Gastrocnemius medialis (tissue), 4 donors: ENCODE measurements at regions not wholly inside any gene's neighbourhood (a gene's known extent, or its start where the extent isn't known, plus 50 kb on each side); places are given as distances from the start of the nearest gene placed in this dataset.

Experiments
- ATAC-seq, 2 donors: fragments of 150-250 bp; one replicate each; pipeline ENCODE4 v1.9.1; 2016
- DNase-seq, 2 donors: peaks; one replicate each; pipeline ENCODE4 v3.0.0-alpha.2; 2019
- H3K27ac ChIP-seq, 4 donors: fragments of 200-600 bp; sonication (generic); 1 replicate in 1 of 4; 2 replicates in 3 of 4; pipeline ENCODE4 v1.5.1; 2016 to 2018; ENCODE audit warnings: mild to moderate bottlenecking in 2 of 4, moderate library complexity in 1 of 4
- H3K27me3 ChIP-seq, 3 donors: fragments of 200-600 bp; sonication (generic) in 2 of 3; 1 replicate in 1 of 3; 2 replicates in 2 of 3; pipeline versions ENCODE4 v1.5.1 to v1.6.0; 2016 to 2019; ENCODE audit warnings: mild to moderate bottlenecking in 1 of 3, moderate library complexity in 1 of 3
- H3K36me3 ChIP-seq, 2 donors: fragments of 200-600 bp; sonication (generic) in 1 of 2; one replicate each; pipeline ENCODE4 v1.5.1; 2017 to 2018
- H3K4me1 ChIP-seq, 2 donors: fragments of 200-600 bp; sonication (generic) in 1 of 2; one replicate each; pipeline ENCODE4 v1.5.1; 2016 to 2017; ENCODE audit warnings: mild to moderate bottlenecking in 2 of 2
- H3K4me3 ChIP-seq, 4 donors: fragments of 200-600 bp; sonication (generic) in 3 of 4; 1 replicate in 1 of 4; 2 replicates in 3 of 4; pipeline ENCODE4 v1.5.1; 2016 to 2019; ENCODE audit warnings: mild to moderate bottlenecking in 2 of 4
- H3K9me3 ChIP-seq, 3 donors: fragments of 200-600 bp; sonication (generic) in 2 of 3; 1 replicate in 1 of 3; 2 replicates in 2 of 3; pipeline ENCODE4 v1.5.1; 2016 to 2019
- CTCF ChIP-seq, 5 experiments: fragments of 450-650 bp in 3 of 5; fragments of 200-600 bp in 2 of 5; sonication (generic) in 2 of 5; IDR thresholded peaks in 4 of 5; conservative IDR thresholded peaks in 1 of 5; 1 replicate in 4 of 5; 2 replicates in 1 of 5; pipeline ENCODE4 v1.5.1; 2016 to 2019; ENCODE audit warnings: antibody characterized with exemption in 5 of 5, mild to moderate bottlenecking in 3 of 5, moderate library complexity in 3 of 5
- POLR2A ChIP-seq, 2 donors: fragments of 450-650 bp; IDR thresholded peaks; one replicate each; pipeline ENCODE4 v1.6.1; 2017; ENCODE audit warnings: antibody characterized with exemption in 2 of 2, mild to moderate bottlenecking in 2 of 2, moderate library complexity in 2 of 2
- in situ Hi-C, 4 donors: fragments of 200-750 bp; cut with MboI; loops; one replicate each; pipeline versions ENCODE4 v1.15.0 to v1.8.0; 2017; ENCODE audit warnings: low sequenced_read_pairs in 4 of 4
- intact Hi-C: fragments of 100-400 bp; cut with DNase I; formaldehyde crosslinking; loops from one replicate; pipeline ENCODE4 v1.15.1; 2023; ENCODE audit warnings: low total_unique reads

GRCh38 chr13:80716610-80717081 is 375.7 kb upstream of the SPRY2 start:
- no peak for ATAC-seq
- H3K4me1 ChIP-seq: no peaks in the 10 kb centered on the region
- no peak for DNase-seq

GRCh38 chr13:80712026-80712425 is 371.1 kb upstream of the SPRY2 start:
- no peak overlapping the region for H3K4me3 ChIP-seq
- H3K27ac ChIP-seq: no peak overlapping the region
- in situ Hi-C loops: no loop called here
- H3K9me3 ChIP-seq: no peaks in the 10 kb centered on the region
- H3K4me1 ChIP-seq: no peaks in the 10 kb centered on the region
- no peak for ATAC-seq
- TF ChIP-seq CTCF (IDR thresholded peaks at IDR 0.05 in 4 of 5, conservative IDR thresholded peaks at IDR 0.05 in 1 of 5) (no peak), POLR2A (IDR thresholded peaks at IDR 0.05) (no peak)
- no peaks in the 10 kb centered on the region for H3K36me3 ChIP-seq
- intact Hi-C loops: no loop called here
- no peak for DNase-seq
- H3K27me3 ChIP-seq: no peaks in the 10 kb centered on the region

More at GRCh38 chr13:80716610-80717081, 375.7 kb upstream of the SPRY2 start:
- no peaks in the 10 kb centered on the region for H3K27me3 ChIP-seq
- H3K9me3 ChIP-seq: no peaks in the 10 kb centered on the region
- H3K27ac ChIP-seq: no peak overlapping the region
- in situ Hi-C loops: no loop called here
- no peaks in the 10 kb centered on the region for H3K36me3 ChIP-seq
- H3K4me3 ChIP-seq: no peak overlapping the region
- TF ChIP-seq CTCF (IDR thresholded peaks at IDR 0.05 in 4 of 5, conservative IDR thresholded peaks at IDR 0.05 in 1 of 5) (no peak), POLR2A (IDR thresholded peaks at IDR 0.05) (no peak)
- intact Hi-C loops: no loop called here

- in situ Hi-C loops (no loop called here), intact Hi-C loops (no loop called here)
- H3K9me3 ChIP-seq: no peaks in the 10 kb centered on the region
- no peak for DNase-seq
- H3K27me3 ChIP-seq: no peaks in the 10 kb centered on the region
- no peak for ATAC-seq
- H3K4me3 ChIP-seq: no peak overlapping the region
- no peaks in the 10 kb centered on the region for H3K36me3 ChIP-seq
- TF ChIP-seq CTCF (IDR thresholded peaks at IDR 0.05 in 4 of 5, conservative IDR thresholded peaks at IDR 0.05 in 1 of 5) (no peak), POLR2A (IDR thresholded peaks at IDR 0.05) (no peak)
- H3K27ac ChIP-seq: no peak overlapping the region
- H3K4me1 ChIP-seq: no peaks in the 10 kb centered on the region
Measured at GRCh38 chr13:80708791-80709190, 367.9 kb upstream of the SPRY2 start.

GRCh38 chr13:80707000-80707983 is 366.4 kb upstream of the SPRY2 start:
- H3K27ac ChIP-seq: no peak overlapping the region
- H3K4me1 ChIP-seq: no peaks in the 10 kb centered on the region
- no peak overlapping the region for H3K4me3 ChIP-seq
- intact Hi-C loops (no loop called here), in situ Hi-C loops (no loop called here)
- no peaks in the 10 kb centered on the region for H3K9me3 ChIP-seq
- DNase-seq: no peak
- no peaks in the 10 kb centered on the region for H3K36me3 ChIP-seq
- H3K27me3 ChIP-seq: no peaks in the 10 kb centered on the region
- TF ChIP-seq CTCF (IDR thresholded peaks at IDR 0.05 in 4 of 5, conservative IDR thresholded peaks at IDR 0.05 in 1 of 5) (no peak), POLR2A (IDR thresholded peaks at IDR 0.05) (no peak)
- ATAC-seq: no peak
